ENCODE measurements at regions not wholly inside any gene's neighbourhood (a gene's known extent, or its start where the extent isn't known, plus 50 kb on each side); places are given as distances from the start of the nearest gene placed in this dataset.

DNA sequence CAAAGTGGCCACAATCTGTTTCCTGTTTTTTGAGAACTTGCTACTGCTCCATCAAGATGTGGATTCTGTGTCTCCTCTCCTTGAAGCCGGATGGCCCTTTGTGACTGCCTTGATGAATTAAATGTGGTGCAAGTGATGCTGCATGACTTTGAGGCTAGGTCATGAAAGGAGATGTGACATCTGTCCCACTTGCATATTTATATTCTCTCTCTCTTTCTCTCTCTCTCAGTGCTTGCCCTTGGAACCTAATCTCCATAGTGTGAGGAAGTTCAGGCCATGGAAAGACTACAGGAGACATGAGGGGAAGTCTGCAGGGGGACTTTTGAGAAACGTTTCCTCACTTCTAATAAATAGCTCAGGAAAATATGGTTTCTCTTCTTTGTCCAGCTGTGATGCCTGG, 50.0 kb upstream of the ADPGK start:
- TF ChIP-seq, protein P1, sequence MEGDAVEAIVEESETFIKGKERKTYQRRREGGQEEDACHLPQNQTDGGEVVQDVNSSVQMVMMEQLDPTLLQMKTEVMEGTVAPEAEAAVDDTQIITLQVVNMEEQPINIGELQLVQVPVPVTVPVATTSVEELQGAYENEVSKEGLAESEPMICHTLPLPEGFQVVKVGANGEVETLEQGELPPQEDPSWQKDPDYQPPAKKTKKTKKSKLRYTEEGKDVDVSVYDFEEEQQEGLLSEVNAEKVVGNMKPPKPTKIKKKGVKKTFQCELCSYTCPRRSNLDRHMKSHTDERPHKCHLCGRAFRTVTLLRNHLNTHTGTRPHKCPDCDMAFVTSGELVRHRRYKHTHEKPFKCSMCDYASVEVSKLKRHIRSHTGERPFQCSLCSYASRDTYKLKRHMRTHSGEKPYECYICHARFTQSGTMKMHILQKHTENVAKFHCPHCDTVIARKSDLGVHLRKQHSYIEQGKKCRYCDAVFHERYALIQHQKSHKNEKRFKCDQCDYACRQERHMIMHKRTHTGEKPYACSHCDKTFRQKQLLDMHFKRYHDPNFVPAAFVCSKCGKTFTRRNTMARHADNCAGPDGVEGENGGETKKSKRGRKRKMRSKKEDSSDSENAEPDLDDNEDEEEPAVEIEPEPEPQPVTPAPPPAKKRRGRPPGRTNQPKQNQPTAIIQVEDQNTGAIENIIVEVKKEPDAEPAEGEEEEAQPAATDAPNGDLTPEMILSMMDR (IDR thresholded peaks at IDR 0.05; ENCODE audit: low read length), result no peak
- TF ChIP-seq EZH2 (IDR thresholded peaks at IDR 0.05; ENCODE audit: borderline replicate concordance, low read length), result no peak

All from OCI-LY1 (cell line).